HG02943 (cell line): ENCODE measurements at regions not wholly inside any gene's neighbourhood (a gene's known extent, or its start where the extent isn't known, plus 50 kb on each side); places are given as distances from the start of the nearest gene placed in this dataset.
A peak's percentile ranks its signal among the peaks of the same experiment; 100 is the strongest.

ENCODE experiments used
- ATAC-seq: cut with Tn5 transposase; IDR thresholded peaks from one replicate; pipeline ENCODE4 v1.9.1; 2021; ENCODE audit warnings: mild to moderate bottlenecking, low read depth, moderate library complexity; ENCODE audit not compliant: unreplicated experiment

GRCh38 chr15:38072007-38072347, 137.5 kb downstream of the TMCO5A start:
- ATAC-seq = no peak

- peak; percentile 52 for ATAC-seq
These were observed 138.1 kb downstream of the TMCO5A start for GRCh38 chr15:38072348-38073177.

- ATAC-seq = no peak
These were observed 138.9 kb downstream of the TMCO5A start for GRCh38 chr15:38073178-38073946.

GRCh38 chr15:38074029-38074428, 139.6 kb downstream of the TMCO5A start:
- no peak for ATAC-seq

GRCh38 chr15:38075466-38075865, 141.0 kb downstream of the TMCO5A start:
- ATAC-seq = no peak

GRCh38 chr15:38076786-38077185, 142.3 kb downstream of the TMCO5A start:
- no peak for ATAC-seq

GRCh38 chr15:38079236-38079635, 144.8 kb downstream of the TMCO5A start:
- ATAC-seq = no peak

- no peak for ATAC-seq
These were observed 146.3 kb downstream of the TMCO5A start for GRCh38 chr15:38080651-38081275.

- ATAC-seq = peak; percentile 74
These were observed 149.8 kb downstream of the TMCO5A start for GRCh38 chr15:38084289-38084688.

GRCh38 chr15:38085114-38085513, 150.7 kb downstream of the TMCO5A start:
- peak; percentile 80 for ATAC-seq

GRCh38 chr15:38085931-38086568, 151.6 kb downstream of the TMCO5A start:
- no peak for ATAC-seq

- no peak for ATAC-seq
These were observed 152.2 kb downstream of the TMCO5A start for GRCh38 chr15:38086611-38087010.

GRCh38 chr15:38088971-38089370, 154.5 kb downstream of the TMCO5A start:
- no peak for ATAC-seq

- ATAC-seq = no peak
These were observed 155.8 kb downstream of the TMCO5A start for GRCh38 chr15:38090223-38090622.

GRCh38 chr15:38090678-38091077, 156.2 kb downstream of the TMCO5A start:
- ATAC-seq = no peak

- no peak for ATAC-seq
These were observed 156.7 kb downstream of the TMCO5A start for GRCh38 chr15:38091078-38091645.

- no peak for ATAC-seq
These were observed 158.7 kb upstream of the SPRED1 start for GRCh38 chr15:38093931-38094330.

GRCh38 chr15:38102972-38103371, 149.7 kb upstream of the SPRED1 start:
- no peak for ATAC-seq

GRCh38 chr15:38103564-38103963, 149.1 kb upstream of the SPRED1 start:
- no peak for ATAC-seq

GRCh38 chr15:38111070-38111469, 141.6 kb upstream of the SPRED1 start:
- no peak for ATAC-seq

- ATAC-seq = no peak
These were observed 140.2 kb upstream of the SPRED1 start for GRCh38 chr15:38112406-38112805.
